ENCODE measurements at regions not wholly inside any gene's neighbourhood (a gene's known extent, or its start where the extent isn't known, plus 50 kb on each side); places are given as distances from the start of the nearest gene placed in this dataset.
"Not testable (repeated sequence)": the region's sequence is repeated elsewhere in the genome, so short reads cannot be mapped to it uniquely, and the experiment has no call there.

GRCh38 chr4:44988011-44988410 is 261.7 kb upstream of the GNPDA2 start:
- DNase-seq (ENCODE audit: low spot score), result no peak
- no peak for ATAC-seq

DNA sequence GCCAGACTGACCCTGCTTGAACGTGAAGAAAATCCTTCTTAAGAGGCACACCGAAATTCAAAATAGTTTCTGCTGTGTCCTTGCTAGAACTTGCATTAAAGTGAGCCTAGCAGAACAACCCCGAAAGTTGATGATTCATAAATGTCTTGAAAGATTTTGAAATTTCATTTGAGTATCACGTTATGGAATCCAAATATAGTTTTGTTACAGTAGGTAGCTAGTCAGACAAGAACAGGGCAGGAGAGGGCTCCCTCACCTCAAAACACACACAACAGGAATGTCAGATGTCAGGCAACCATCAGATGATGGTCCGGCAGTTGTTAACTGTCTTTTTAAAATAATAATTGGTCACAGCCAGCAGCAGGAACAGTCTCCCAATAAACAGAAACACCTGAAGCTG is 259.6 kb upstream of the GNPDA2 start:
- ATAC-seq (no peak), DNase-seq (ENCODE audit: low spot score) (no peak)

DNA sequence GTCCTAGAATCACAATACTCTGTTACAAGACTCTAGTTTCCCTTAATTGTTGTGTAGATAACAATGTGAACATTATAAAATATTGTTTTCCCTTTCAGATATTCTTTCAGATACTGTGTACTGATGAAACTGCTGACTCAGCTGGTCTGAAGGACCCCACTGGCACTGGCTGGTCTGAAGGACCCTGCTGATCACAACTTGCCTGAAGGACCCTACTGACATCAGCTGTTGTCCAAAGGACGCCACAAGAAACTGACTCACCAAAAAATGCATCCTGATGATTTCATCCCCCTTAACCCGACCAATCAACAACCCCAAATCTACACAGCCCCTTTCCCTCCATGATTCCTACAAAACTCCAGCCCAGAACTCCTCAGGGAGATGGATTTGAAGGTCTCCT is 258.8 kb upstream of the GNPDA2 start:
- ATAC-seq (no peak), DNase-seq (ENCODE audit: low spot score) (no peak)

GRCh38 chr4:44984083-44984482 is 257.7 kb upstream of the GNPDA2 start:
- ATAC-seq (no peak), DNase-seq (ENCODE audit: low spot score) (no peak)

DNA sequence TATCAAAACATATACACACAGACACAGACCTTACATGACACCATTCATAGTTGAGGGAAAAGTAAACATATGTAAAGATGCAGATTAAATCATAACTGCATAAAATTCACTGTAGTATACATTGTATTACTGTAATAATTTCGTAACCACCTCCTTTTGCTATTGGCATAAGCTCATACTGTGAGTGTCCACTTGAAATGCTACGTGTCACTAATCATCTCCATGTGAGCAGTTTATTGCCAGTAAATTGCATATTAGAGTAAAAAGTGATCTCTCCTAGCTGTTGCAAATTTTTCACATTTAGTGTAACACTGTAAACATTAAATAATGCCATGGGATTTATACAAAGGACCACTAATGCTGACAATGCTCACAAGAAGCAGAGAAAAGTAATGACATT is 256.7 kb upstream of the GNPDA2 start:
- DNase-seq (ENCODE audit: low spot score) (no peak), ATAC-seq (no peak)

DNA sequence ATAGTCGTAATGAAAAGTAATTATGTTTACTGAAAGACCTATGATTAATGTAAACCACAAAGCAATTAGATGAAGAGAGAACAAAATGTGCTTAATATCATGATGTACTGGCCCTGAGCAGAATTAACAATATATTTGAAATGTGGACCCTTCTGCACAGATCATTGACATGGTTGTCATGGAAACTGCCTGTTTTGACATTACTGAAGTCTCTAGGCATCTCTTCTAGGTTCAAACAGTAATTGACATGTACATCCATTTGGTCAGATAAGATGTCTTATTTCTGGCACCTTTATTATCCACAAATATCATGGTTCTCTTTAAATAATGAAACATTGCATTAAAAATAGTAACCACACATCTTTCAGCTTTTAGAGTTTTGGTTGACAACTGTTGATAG is 251.7 kb upstream of the GNPDA2 start:
- ATAC-seq (no peak), DNase-seq (ENCODE audit: low spot score) (no peak)

DNA sequence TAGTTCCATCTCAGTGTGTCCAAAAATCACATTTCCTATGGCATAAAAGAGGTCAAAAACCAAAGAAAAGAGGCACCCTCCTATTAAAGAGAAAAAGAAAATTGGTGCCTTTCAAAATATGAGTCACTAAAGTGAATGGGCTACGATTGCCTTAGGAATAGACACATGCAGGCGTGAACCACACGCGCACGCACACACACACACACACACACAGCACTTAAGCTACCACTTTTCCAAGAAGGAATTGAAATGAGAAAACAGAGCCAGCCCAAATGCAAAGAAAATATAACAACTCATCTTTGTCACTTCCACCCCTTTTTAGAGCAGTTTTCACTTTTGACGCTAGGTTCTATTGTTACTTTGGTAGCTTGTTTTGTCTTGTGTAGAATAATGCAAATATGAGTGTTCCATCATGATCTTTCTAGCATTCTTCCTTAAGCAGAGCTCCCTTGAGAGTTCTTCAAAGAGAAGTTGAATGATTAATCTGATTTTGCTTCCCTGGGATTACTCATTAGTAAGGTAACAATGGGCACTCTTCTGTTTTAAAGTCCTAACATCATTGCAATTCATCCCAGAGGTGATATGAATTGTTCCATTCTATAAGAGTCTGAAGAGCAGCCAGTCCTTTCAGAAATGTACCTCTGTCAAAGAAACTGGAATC is 239.2 kb upstream of the GNPDA2 start:
- ATAC-seq, result no peak
- no peak for DNase-seq (ENCODE audit: low spot score)

GRCh38 chr4:44964086-44964485 is 237.7 kb upstream of the GNPDA2 start:
- DNase-seq (ENCODE audit: low spot score); ATAC-seq: not testable (repeated sequence)

DNA sequence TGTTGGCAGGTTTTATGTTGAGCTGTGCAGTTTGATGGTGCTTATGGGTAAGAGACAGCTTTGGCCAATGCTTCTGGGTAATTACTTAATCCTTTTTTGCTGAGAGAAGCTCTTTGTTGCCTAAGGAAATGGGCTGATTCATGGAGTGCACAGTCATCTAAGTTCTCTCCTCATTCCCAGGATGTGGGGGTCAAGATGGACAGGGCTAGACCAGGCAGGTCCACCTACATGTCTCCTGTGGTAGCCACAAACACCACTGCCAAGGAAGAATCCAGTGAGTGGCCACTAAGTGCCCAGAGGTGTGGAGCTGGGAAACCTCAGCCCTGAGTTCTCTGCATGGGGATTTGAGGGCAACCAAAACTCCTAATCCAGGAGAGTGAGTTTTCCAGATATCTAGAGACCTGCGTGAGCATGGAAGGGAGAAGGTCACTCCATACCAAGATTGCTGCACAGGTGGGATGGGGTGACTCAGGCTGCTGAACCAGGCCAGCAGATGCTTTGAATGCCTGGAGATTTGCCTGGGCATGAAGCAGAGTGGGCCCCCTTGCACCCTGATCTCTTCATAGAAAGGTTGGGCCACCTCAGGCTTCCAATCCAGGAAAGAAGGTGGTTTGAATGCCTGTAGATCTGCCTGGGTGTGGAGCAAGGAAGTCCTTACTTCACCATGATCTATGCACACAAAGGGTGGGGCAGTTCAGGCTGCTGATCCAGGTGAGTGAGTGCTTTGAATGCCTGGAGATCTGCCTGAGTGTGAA is 234.8 kb upstream of the GNPDA2 start:
- ATAC-seq, result no peak
- no peak for DNase-seq (ENCODE audit: low spot score)

DNA sequence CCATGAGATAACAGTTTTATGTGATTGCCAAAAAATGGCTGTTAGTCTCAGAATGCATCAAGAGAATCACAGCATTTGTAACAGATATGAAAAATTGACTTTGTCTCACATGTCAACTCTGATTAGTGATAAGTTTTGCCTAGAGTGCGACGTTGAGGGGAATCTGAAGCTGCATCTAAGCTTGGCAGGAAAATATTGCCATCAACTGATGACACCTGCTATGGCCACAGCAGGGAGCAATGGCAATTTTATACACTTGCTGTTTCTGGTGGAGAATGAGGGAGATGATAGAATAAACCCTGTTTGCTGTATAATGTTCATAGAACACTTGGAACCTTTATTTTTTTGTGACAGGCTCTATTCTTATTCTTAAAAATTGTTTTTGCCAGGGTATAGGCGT is 205.4 kb upstream of the GNPDA2 start:
- DNase-seq (ENCODE audit: low spot score) (no peak), ATAC-seq (no peak)

DNA sequence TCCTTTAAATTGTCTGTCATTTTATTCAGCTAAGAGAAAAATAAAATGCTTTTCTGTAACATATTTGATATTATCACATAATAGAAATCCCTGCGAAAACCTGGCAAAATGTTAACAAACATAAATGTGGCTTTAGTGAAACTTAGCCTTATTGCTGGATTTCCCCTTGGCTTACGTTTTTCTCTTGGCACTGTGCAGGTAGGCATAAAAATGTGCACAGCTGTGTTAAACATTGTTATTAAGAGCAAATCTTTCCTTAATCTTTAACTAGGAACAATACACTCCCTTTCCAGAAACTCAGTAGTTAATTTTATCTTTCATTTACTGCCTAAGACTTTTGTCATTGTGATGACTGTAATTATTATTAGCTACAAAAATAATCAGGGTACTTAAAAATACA is 202.4 kb upstream of the GNPDA2 start:
- DNase-seq (ENCODE audit: low spot score), result no peak
- no peak for ATAC-seq

- DNase-seq (ENCODE audit: low spot score) (no peak), ATAC-seq (peak; percentile 48)
Observed at GRCh38 chr4:44927399-44928380, 201.3 kb upstream of the GNPDA2 start.

- DNase-seq (ENCODE audit: low spot score) (no peak), ATAC-seq (no peak)
Observed at GRCh38 chr4:44916411-44916810, 190.1 kb upstream of the GNPDA2 start.

- ATAC-seq (no peak), DNase-seq (ENCODE audit: low spot score) (no peak)
Observed at GRCh38 chr4:44914748-44915147, 188.4 kb upstream of the GNPDA2 start.

- ATAC-seq (no peak), DNase-seq (ENCODE audit: low spot score) (no peak)
Observed at GRCh38 chr4:44914223-44914622, 187.9 kb upstream of the GNPDA2 start.

- ATAC-seq, result no peak
- no peak for DNase-seq (ENCODE audit: low spot score)
Observed at GRCh38 chr4:44912980-44913379, 186.6 kb upstream of the GNPDA2 start.

- no peak for ATAC-seq
- no peak for DNase-seq (ENCODE audit: low spot score)
Observed at GRCh38 chr4:44908565-44908964, 182.2 kb upstream of the GNPDA2 start.

DNA sequence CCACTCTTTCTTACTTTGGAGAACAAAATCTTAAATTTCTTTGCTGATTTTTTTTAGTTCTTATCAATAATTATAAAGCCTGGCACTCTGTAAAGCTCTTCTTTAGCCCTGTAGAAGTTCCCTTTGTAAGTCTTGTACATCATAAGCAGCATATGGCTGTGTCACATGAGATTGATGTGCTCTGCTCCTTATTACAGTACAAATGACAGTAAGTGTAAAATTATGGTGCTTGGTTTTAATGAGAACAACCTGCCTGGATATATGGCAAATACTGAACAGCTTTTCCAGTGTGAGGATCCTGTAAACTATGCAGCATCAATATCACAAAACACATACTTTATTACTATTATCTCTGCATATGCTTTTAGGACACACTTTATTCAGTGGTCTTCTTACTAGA is 145.9 kb upstream of the GNPDA2 start:
- ATAC-seq (no peak), DNase-seq (ENCODE audit: low spot score) (no peak)

DNA sequence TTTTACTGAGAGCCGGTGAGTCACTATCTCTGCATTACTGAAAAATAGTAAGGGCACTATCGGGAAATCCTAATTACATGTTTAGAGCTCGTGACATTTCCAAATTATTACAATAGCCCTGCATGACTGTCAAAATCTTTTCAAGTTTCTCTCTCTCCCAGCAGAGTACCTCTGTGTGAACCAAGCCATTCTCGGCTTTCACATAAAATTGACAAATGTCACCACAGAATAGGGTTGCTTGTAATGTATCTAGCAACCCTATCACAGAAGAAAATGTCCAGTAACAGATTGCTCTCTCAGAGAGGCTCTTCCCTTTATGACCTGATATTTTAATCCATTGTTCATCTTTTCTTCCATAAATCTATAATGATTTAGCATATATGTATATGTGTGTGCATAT is 144.8 kb upstream of the GNPDA2 start:
- DNase-seq (ENCODE audit: low spot score) (no peak), ATAC-seq (no peak)

GRCh38 chr4:44869985-44870384 is 143.6 kb upstream of the GNPDA2 start:
- ATAC-seq (no peak), DNase-seq (ENCODE audit: low spot score) (no peak)

- no peak for ATAC-seq
- no peak for DNase-seq (ENCODE audit: low spot score)
Observed at GRCh38 chr4:44869222-44869882, 143.0 kb upstream of the GNPDA2 start.

Measured in left lobe of liver (tissue), 2 donors.